HFF-Myc (cell line): ENCODE measurements at regions not wholly inside any gene's neighbourhood (a gene's known extent, or its start where the extent isn't known, plus 50 kb on each side); places are given as distances from the start of the nearest gene placed in this dataset.
A peak's percentile ranks its signal among the peaks of the same experiment; 100 is the strongest.

Experiments used
- DNase-seq: peaks from one replicate; pipeline ENCODE4 v3.0.0-alpha.2; 2011; ENCODE audit warnings: low read depth; ENCODE audit errors: extremely low read depth
- H3K4me3 ChIP-seq: replicated peaks from 2 replicates; pipeline ENCODE4 v1.5.1; 2011; ENCODE audit warnings: low read depth, mild to moderate bottlenecking, control low read depth, low read length
- CTCF ChIP-seq: IDR thresholded peaks from 2 replicates; pipeline ENCODE4 v1.5.1; 2012; ENCODE audit warnings: mild to moderate bottlenecking, low read depth, low read length, control low read depth; ENCODE audit errors: missing control alignments

GRCh38 chr4:89665662-89666061 lies 171.3 kb downstream of the SNCA start:
- DNase-seq: no peak
- TF ChIP-seq CTCF: no peak
- H3K4me3 ChIP-seq: no peak overlapping the region

- no peak overlapping the region for H3K4me3 ChIP-seq
- no peak for TF ChIP-seq CTCF
- DNase-seq: no peak
Measured at GRCh38 chr4:89664521-89664920, 172.4 kb downstream of the SNCA start.

- no peak overlapping the region for H3K4me3 ChIP-seq
- no peak for TF ChIP-seq CTCF
- no peak for DNase-seq
Measured at GRCh38 chr4:89661173-89661899, 175.6 kb downstream of the SNCA start.

GRCh38 chr4:89660444-89661172 lies 176.4 kb downstream of the SNCA start:
- TF ChIP-seq CTCF: no peak
- no peak overlapping the region for H3K4me3 ChIP-seq
- no peak for DNase-seq

GRCh38 chr4:89658701-89659024 lies 178.3 kb downstream of the SNCA start:
- no peak for DNase-seq
- H3K4me3 ChIP-seq: no peak overlapping the region
- TF ChIP-seq CTCF: no peak

GRCh38 chr4:89657931-89658700 lies 178.8 kb downstream of the SNCA start:
- peak; percentile 16 for DNase-seq
- TF ChIP-seq CTCF: peak; percentile 28
- no peak overlapping the region for H3K4me3 ChIP-seq
